Endothelial cell (in vitro differentiated cells): ENCODE measurements at regions not wholly inside any gene's neighbourhood (a gene's known extent, or its start where the extent isn't known, plus 50 kb on each side); places are given as distances from the start of the nearest gene placed in this dataset.
"Not testable (repeated sequence)": the region's sequence is repeated elsewhere in the genome, so short reads cannot be mapped to it uniquely, and the experiment has no call there.

ENCODE experiments used
- DNase-seq: peaks from one replicate; pipeline ENCODE4 v3.0.0; 2021; ENCODE audit warnings: low spot score
- H3K27ac Mint-ChIP-seq: one replicate; pipeline ENCODE4 v1.8.0; 2021; ENCODE audit warnings: mixed read lengths, inconsistent platforms; ENCODE audit not compliant: unreplicated experiment
- H3K27me3 Mint-ChIP-seq: one replicate; pipeline ENCODE4 v1.8.0; 2021; ENCODE audit warnings: mild to moderate bottlenecking, moderate library complexity, mixed read lengths, inconsistent platforms; ENCODE audit not compliant: unreplicated experiment
- H3K36me3 Mint-ChIP-seq: one replicate; pipeline ENCODE4 v1.8.0; 2021; ENCODE audit warnings: mild to moderate bottlenecking, low read depth, mixed read lengths, inconsistent platforms; ENCODE audit not compliant: unreplicated experiment
- H3K4me1 Mint-ChIP-seq: one replicate; pipeline ENCODE4 v1.8.0; 2021; ENCODE audit warnings: mild to moderate bottlenecking, mixed read lengths, inconsistent platforms; ENCODE audit not compliant: unreplicated experiment
- H3K4me3 Mint-ChIP-seq: one replicate; pipeline ENCODE4 v1.8.0; 2021; ENCODE audit warnings: mild to moderate bottlenecking, mixed read lengths, inconsistent platforms; ENCODE audit not compliant: unreplicated experiment
- H3K9me3 Mint-ChIP-seq: one replicate; pipeline ENCODE4 v1.8.0; 2021; ENCODE audit warnings: mixed read lengths, inconsistent platforms; ENCODE audit not compliant: unreplicated experiment
- TF ChIP-seq, protein P1 (sequence below): fragments of 200-600 bp; sonication (generic); IDR thresholded peaks from one replicate; pipeline ENCODE4 v1.5.0; 2021; ENCODE audit warnings: antibody characterized with exemption; ENCODE audit not compliant: unreplicated experiment

DNA sequence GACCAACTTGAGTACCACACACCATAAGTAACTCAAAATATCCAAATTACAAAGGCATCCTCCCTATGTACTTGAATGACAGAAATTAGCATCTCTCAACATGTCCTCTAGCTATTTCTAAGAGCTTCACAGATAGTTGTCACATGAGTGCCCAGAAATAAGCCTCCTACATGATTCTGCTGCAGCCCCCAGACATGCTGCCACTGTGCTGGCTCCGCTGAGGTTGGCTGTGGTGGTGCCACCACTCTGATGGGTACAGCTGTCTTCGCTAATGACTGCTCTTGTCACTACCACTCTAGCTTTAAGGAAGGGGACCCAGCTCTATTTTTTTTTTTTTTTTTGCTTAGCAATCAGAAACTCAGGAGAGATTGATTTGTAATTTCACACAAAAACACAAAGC lies 256.0 kb downstream of the GRXCR1 start:
- no peaks in the 10 kb centered on the region for H3K9me3 Mint-ChIP-seq
- no peaks in the 10 kb centered on the region for H3K36me3 Mint-ChIP-seq
- no peaks in the 10 kb centered on the region for H3K27me3 Mint-ChIP-seq
- TF ChIP-seq, protein P1, sequence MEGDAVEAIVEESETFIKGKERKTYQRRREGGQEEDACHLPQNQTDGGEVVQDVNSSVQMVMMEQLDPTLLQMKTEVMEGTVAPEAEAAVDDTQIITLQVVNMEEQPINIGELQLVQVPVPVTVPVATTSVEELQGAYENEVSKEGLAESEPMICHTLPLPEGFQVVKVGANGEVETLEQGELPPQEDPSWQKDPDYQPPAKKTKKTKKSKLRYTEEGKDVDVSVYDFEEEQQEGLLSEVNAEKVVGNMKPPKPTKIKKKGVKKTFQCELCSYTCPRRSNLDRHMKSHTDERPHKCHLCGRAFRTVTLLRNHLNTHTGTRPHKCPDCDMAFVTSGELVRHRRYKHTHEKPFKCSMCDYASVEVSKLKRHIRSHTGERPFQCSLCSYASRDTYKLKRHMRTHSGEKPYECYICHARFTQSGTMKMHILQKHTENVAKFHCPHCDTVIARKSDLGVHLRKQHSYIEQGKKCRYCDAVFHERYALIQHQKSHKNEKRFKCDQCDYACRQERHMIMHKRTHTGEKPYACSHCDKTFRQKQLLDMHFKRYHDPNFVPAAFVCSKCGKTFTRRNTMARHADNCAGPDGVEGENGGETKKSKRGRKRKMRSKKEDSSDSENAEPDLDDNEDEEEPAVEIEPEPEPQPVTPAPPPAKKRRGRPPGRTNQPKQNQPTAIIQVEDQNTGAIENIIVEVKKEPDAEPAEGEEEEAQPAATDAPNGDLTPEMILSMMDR = no peak
- no peak overlapping the region for H3K27ac Mint-ChIP-seq
- H3K4me3 Mint-ChIP-seq = no peak overlapping the region
- no peaks in the 10 kb centered on the region for H3K4me1 Mint-ChIP-seq
- DNase-seq = no peak

DNA sequence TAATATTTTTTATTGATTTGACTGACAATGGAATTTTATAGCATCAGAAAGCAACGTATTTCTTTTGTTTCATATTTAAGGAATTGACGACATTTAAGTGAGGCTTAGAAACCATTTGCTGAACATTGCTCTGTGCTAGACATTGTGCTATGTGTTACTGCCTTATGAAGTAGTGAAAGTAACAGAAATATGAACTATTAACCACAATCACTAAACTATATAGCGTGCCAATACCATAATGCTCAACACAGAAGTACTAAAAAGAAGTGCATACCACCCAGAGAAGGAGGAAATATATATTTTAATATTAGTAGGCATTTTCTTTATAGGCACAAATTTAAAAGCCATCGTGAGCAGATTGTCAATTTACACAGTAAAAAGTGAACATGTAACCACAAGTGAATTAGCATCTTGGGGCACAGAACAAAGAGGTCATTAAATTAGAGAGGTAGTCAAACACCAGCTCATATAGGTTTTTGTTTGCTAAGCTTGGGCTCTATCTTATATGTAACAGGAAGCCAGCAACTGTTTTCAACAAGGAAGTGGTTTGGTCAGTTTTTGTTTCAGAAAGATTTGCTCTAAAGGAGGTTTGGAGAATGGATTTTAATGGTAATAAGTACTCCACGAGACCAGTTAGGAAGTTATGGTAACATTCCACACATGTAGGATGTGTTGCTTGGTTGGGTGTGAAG lies 270.7 kb downstream of the GRXCR1 start:
- TF ChIP-seq, protein P1 = no peak
- peaks cover 5% of the 10 kb centered on the region for H3K4me1 Mint-ChIP-seq
- H3K27ac Mint-ChIP-seq = no peak overlapping the region
- no peaks in the 10 kb centered on the region for H3K36me3 Mint-ChIP-seq
- no peak overlapping the region for H3K4me3 Mint-ChIP-seq
- no peaks in the 10 kb centered on the region for H3K9me3 Mint-ChIP-seq
- no peaks in the 10 kb centered on the region for H3K27me3 Mint-ChIP-seq
- no peak for DNase-seq

DNA sequence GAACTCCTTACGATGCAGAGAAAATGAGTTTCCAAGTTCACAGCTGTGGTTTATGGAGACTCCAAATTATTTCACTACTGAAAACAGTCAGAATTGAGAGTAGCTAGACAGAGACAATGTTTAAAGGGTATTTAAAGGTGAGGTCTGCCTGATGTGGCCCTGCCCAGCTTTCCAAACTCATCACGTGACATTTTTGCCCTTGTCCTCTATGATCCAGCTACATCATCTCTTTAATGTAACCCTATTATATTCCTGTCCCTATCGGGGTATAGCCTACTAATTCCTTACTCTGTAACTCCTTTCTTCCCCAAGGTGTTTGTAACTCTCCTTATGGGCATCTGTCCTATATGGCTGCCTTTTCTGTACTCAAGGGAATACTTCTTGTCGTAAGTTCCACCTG lies 297.2 kb downstream of the GRXCR1 start:
- DNase-seq = no peak
- Mint-ChIP-seq H3K36me3 (no peaks in the 10 kb centered on the region), H3K9me3 (no peaks in the 10 kb centered on the region), H3K4me1 (no peaks in the 10 kb centered on the region), H3K4me3 (no peak overlapping the region), H3K27ac (no peak overlapping the region), H3K27me3 (no peaks in the 10 kb centered on the region)
- TF ChIP-seq, protein P1 = no peak

DNA sequence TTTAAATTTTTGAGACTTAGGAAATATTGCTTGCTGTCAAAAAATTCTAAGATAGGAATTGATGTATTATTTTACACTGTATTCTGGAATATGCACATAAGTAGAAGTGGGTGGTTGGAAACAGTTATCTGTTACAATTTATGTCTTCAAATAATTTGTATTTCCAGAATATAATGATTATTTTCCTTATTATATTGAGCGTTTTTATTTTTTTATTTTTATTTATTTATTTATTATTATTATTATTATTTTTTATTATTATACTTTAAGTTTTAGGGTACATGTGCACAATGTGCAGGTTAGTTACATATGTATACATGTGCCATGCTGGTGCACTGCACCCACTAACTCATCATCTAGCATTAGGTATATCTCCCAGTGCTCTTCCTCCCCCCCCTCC lies 320.1 kb downstream of the GRXCR1 start:
- H3K36me3 Mint-ChIP-seq, H3K4me3 Mint-ChIP-seq, DNase-seq, H3K4me1 Mint-ChIP-seq, H3K9me3 Mint-ChIP-seq, H3K27ac Mint-ChIP-seq, H3K27me3 Mint-ChIP-seq: not testable (repeated sequence)

DNA sequence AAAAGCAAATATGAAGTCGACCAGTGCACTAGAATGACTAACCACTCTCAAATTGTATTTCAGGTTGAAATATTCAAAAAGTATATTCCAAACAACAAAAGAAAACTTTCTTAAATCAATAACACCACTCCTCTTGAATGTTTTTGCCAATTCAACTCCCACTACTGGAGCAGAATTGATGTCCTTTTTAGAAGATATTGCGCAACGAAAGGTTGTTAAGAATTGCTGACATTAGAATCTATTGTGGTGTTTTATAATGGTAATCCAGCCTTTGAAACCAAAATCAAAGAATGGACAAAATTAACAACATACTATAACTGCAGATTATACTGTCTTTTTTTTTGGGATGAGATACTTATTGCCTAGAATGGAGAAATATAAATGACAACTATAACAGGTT lies 331.3 kb downstream of the GRXCR1 start:
- Mint-ChIP-seq H3K27me3 (no peaks in the 10 kb centered on the region), H3K4me3 (no peak overlapping the region), H3K4me1 (no peaks in the 10 kb centered on the region), H3K27ac (no peak overlapping the region), H3K36me3 (no peaks in the 10 kb centered on the region), H3K9me3 (no peaks in the 10 kb centered on the region)
- TF ChIP-seq, protein P1 = no peak
- DNase-seq = no peak
